HepG2 (cell line): ENCODE measurements at regions not wholly inside any gene's neighbourhood (a gene's known extent, or its start where the extent isn't known, plus 50 kb on each side); places are given as distances from the start of the nearest gene placed in this dataset.

Experiments
- ATAC-seq: fragments of 200-7000 bp; cut with Tn5 transposase; 3 replicates; pipeline ENCODE4 v1.9.1; 2020; ENCODE audit warnings: mild to moderate bottlenecking, moderate library complexity
- BruUV-seq: library from RNA; stranded (reverse); fragments of 400-500 nt; replicated peaks from 2 replicates; lab custom pipeline; 2021; lab: Mats Ljungman, UMichigan
- CTCF ChIA-PET: fragments of 300-600 bp; formaldehyde crosslinking; extraction: SDS; loops from one replicate; lab custom pipeline; 2021; ENCODE audit warnings: low total read pairs, inconsistent platforms, low intra/inter-chr PET ratio; lab: Yijun Ruan, JAX
- POLR2A ChIA-PET: fragments of 350-600 bp; sonication (Branson Sonifier 250); formaldehyde crosslinking; loops from one replicate; lab custom pipeline; 2020; ENCODE audit warnings: antibody characterized with exemption, inconsistent platforms; lab: Yijun Ruan, JAX
- DNase-seq: peaks from one replicate; pipeline ENCODE4 v3.0.0-alpha.2; 2015; ENCODE audit warnings: low spot score
- FAIRE-seq: peaks from 3 replicates; lab custom pipeline; 2011; peaks lifted over from hg19 to GRCh38; lab: Jason Lieb, UNC
- H2AFZ ChIP-seq: one replicate; pipeline ENCODE4 v1.6.1; 2011; ENCODE audit warnings: low read length, inconsistent platforms
- H3K27ac ChIP-seq: fragments of 300-600 bp; 3 replicates; pipeline ENCODE4 v1.8.0; 2011; ENCODE audit warnings: mixed run types, mild to moderate bottlenecking, mixed read lengths, low read length, inconsistent platforms; ENCODE audit not compliant: insufficient read depth; ENCODE audit errors: extremely low read length
- H3K27me3 ChIP-seq, 2 experiments: fragments of 200-600 bp in 1 of 2; 2 replicates in 1 of 2; 3 replicates in 1 of 2; pipeline versions ENCODE4 v1.6.0 to v1.8.0; 2011; ENCODE audit warnings: low read length in 2 of 2, mild to moderate bottlenecking in 2 of 2, moderate library complexity in 2 of 2, inconsistent platforms in 1 of 2; ENCODE audit not compliant: insufficient read depth in 2 of 2, control insufficient read depth in 1 of 2
- H3K36me3 ChIP-seq, 2 experiments: fragments of 200-600 bp in 1 of 2; replicated peaks in 1 of 2; 2 replicates in 1 of 2; 3 replicates in 1 of 2; pipeline versions ENCODE4 v1.5.1 to v1.8.0; 2011; ENCODE audit warnings: low read length in 2 of 2, inconsistent platforms in 1 of 2; ENCODE audit not compliant: insufficient read depth in 2 of 2, control insufficient read depth in 1 of 2
- H3K4me1 ChIP-seq: 2 replicates; pipeline ENCODE4 v1.5.1; 2012; ENCODE audit warnings: low read length, inconsistent platforms; ENCODE audit not compliant: insufficient read depth
- H3K4me2 ChIP-seq: 2 replicates; pipeline ENCODE4 v1.6.0; 2011; ENCODE audit warnings: low read depth, low read length, inconsistent platforms
- H3K4me3 ChIP-seq, 3 experiments: fragments of 200-600 bp in 1 of 3; sonication (generic), shearing (Covaris generic) in 1 of 3; replicated peaks in 1 of 3; 2 replicates each; pipeline ENCODE4 v1.5.1; 2011 to 2016; ENCODE audit warnings: low read length in 3 of 3, inconsistent platforms in 2 of 3, low read depth in 2 of 3, mild to moderate bottlenecking in 2 of 3, control low read depth in 1 of 3, mixed read lengths in 1 of 3; ENCODE audit not compliant: insufficient read depth in 1 of 3
- H3K79me2 ChIP-seq: one replicate; pipeline ENCODE4 v1.6.1; 2011; ENCODE audit warnings: low read length, inconsistent platforms; ENCODE audit not compliant: insufficient read depth
- H3K9ac ChIP-seq: 2 replicates; pipeline ENCODE4 v1.6.0; 2011; ENCODE audit warnings: mild to moderate bottlenecking, low read depth, low read length, inconsistent platforms; ENCODE audit not compliant: insufficient read depth
- H3K9me3 ChIP-seq: 2 replicates; pipeline ENCODE4 v1.5.1; 2012; ENCODE audit warnings: mild to moderate bottlenecking, low read length
- H4K20me1 ChIP-seq: 2 replicates; pipeline ENCODE4 v1.6.0; 2011; ENCODE audit warnings: inconsistent platforms, mild to moderate bottlenecking, low read length, moderate library complexity; ENCODE audit not compliant: insufficient read depth
- BATF2 ChIP-seq: sonication (generic); formaldehyde crosslinking; IDR thresholded peaks from 2 replicates; pipeline ENCODE4 v1.8.0; 2022; ENCODE audit warnings: mild to moderate bottlenecking, missing genetic modification reagents, moderate library complexity
- ETS1 ChIP-seq: sonication (generic); formaldehyde crosslinking; IDR thresholded peaks from 2 replicates; pipeline ENCODE4 v1.4.0; 2020; ENCODE audit warnings: missing genetic modification reagents
- GZF1 ChIP-seq: sonication (generic); formaldehyde crosslinking; IDR thresholded peaks from 2 replicates; pipeline ENCODE4 v1.5.1; 2020; ENCODE audit warnings: mild to moderate bottlenecking, missing genetic modification reagents
- HNRNPH1 ChIP-seq: fragments of 200-400 bp; formaldehyde crosslinking; optimal IDR thresholded peaks from 2 replicates; pipeline ENCODE3; 2017; ENCODE audit warnings: mild to moderate bottlenecking, low read depth, low read length
- KDM2A ChIP-seq: sonication (generic); formaldehyde crosslinking; IDR thresholded peaks from 2 replicates; pipeline ENCODE4 v1.4.0; 2020; ENCODE audit warnings: low read depth, missing genetic modification reagents, borderline replicate concordance
- NR0B2 ChIP-seq: sonication (generic); formaldehyde crosslinking; IDR thresholded peaks from 2 replicates; pipeline ENCODE4 v1.4.0; 2020; ENCODE audit warnings: mild to moderate bottlenecking, missing genetic modification reagents
- RNF2 ChIP-seq: fragments of 450-650 bp; conservative IDR thresholded peaks from 2 replicates; pipeline ENCODE4 v1.6.1; 2016; ENCODE audit warnings: low read depth
- SIX4 ChIP-seq: sonication (generic); formaldehyde crosslinking; IDR thresholded peaks from 2 replicates; pipeline ENCODE4 v1.4.0; 2020; ENCODE audit warnings: missing genetic modification reagents
- SRSF4 ChIP-seq: fragments of 200-400 bp; formaldehyde crosslinking; IDR thresholded peaks from one replicate; pipeline ENCODE4 v1.6.1; 2018; ENCODE audit warnings: mild to moderate bottlenecking, low read depth, low read length, moderate library complexity; ENCODE audit not compliant: poor library complexity, severe bottlenecking
- ZFP91 ChIP-seq: sonication (generic); formaldehyde crosslinking; IDR thresholded peaks from 2 replicates; pipeline ENCODE4 v1.9.0; 2022; ENCODE audit warnings: missing genetic modification reagents, mild to moderate bottlenecking, borderline replicate concordance
- ZMYM4 ChIP-seq: sonication (generic); formaldehyde crosslinking; IDR thresholded peaks from 2 replicates; pipeline ENCODE4 v1.8.1; 2023; ENCODE audit warnings: mild to moderate bottlenecking, missing genetic modification reagents
- ZNF431 ChIP-seq: sonication (generic); formaldehyde crosslinking; IDR thresholded peaks from 2 replicates; pipeline ENCODE4 v1.9.0; 2022; ENCODE audit warnings: missing genetic modification reagents, low read depth, mild to moderate bottlenecking, borderline replicate concordance
- ZNF513 ChIP-seq: sonication (generic); formaldehyde crosslinking; conservative IDR thresholded peaks from 2 replicates; pipeline ENCODE4 v1.5.0; 2020; ENCODE audit warnings: missing genetic modification reagents
- ZNF577 ChIP-seq: sonication (generic); formaldehyde crosslinking; IDR thresholded peaks from 2 replicates; pipeline ENCODE4 v1.4.0; 2020; ENCODE audit warnings: mild to moderate bottlenecking, low read depth, missing genetic modification reagents, borderline replicate concordance
- ZNF644 ChIP-seq: IDR thresholded peaks from 2 replicates; pipeline ENCODE4 v1.6.1; 2016; ENCODE audit warnings: low read depth
- in situ Hi-C: cut with HindIII; loops from 2 replicates; pipeline ENCODE4 v1.10.0; 2017; ENCODE audit warnings: low pct_unique_long_range_greater_than_20kb; ENCODE audit not compliant: extremely low pct_ligation_motif_present
- intact Hi-C: fragments of 100-400 bp; cut with micrococcal nuclease; formaldehyde crosslinking; loops from one replicate; pipeline ENCODE4 v1.10.0; 2022; ENCODE audit not compliant: unreplicated experiment

GRCh38 chr7:23918286-23918685, 208.3 kb downstream of the STK31 start:
- intact Hi-C loops, result no loop called here
- Histone ChIP-seq H2AFZ (no peak overlapping the region), H3K27ac (no peak overlapping the region), H3K4me2 (no peak overlapping the region), H3K27me3 (no peaks in the 10 kb centered on the region), H3K36me3 (no peaks in the 10 kb centered on the region), H4K20me1 (no peaks in the 10 kb centered on the region), H3K9ac (no peak overlapping the region), H3K79me2 (no peaks in the 10 kb centered on the region), H3K9me3 (no peaks in the 10 kb centered on the region), H3K4me1 (no peaks in the 10 kb centered on the region), H3K4me3 (no peak overlapping the region)
- no TSS peak for BruUV-seq
- ATAC-seq, result no peak
- ChIA-PET CTCF (no interaction called here), POLR2A (no interaction called here)
- TF ChIP-seq ETS1 (no peak), ZNF431 (CRISPR knock-in tag) (no peak), NR0B2 (CRISPR knock-in tag) (no peak), ZNF644 (CRISPR knock-in tag) (no peak), ZMYM4 (CRISPR knock-in tag) (no peak), SRSF4 (no peak), ZNF513 (CRISPR knock-in tag) (no peak), RNF2 (no peak), ZFP91 (CRISPR knock-in tag) (no peak), HNRNPH1 (no peak), GZF1 (CRISPR knock-in tag) (no peak), ZNF577 (CRISPR knock-in tag) (no peak), KDM2A (CRISPR knock-in tag) (no peak), BATF2 (CRISPR knock-in tag) (no peak), SIX4 (CRISPR knock-in tag) (no peak)
- no peak for FAIRE-seq
- in situ Hi-C loops, result no loop called here
- no peak for DNase-seq
